Endothelial cell of umbilical vein (primary cell): ENCODE measurements at regions not wholly inside any gene's neighbourhood (a gene's known extent, or its start where the extent isn't known, plus 50 kb on each side); places are given as distances from the start of the nearest gene placed in this dataset.

Experiments used
- POLR2A ChIP-seq: IDR thresholded peaks from 2 replicates; pipeline ENCODE4 v1.6.1; 2012; ENCODE audit warnings: low read depth, mild to moderate bottlenecking, control low read depth, low read length
- POLR2AphosphoS5 ChIP-seq: IDR thresholded peaks from 2 replicates; pipeline ENCODE4 v1.6.1; 2012; ENCODE audit warnings: low read depth, mild to moderate bottlenecking, control low read depth, low read length, moderate library complexity; ENCODE audit not compliant: insufficient read depth
- TF ChIP-seq, protein P1 (sequence below), 2 donors: IDR thresholded peaks; 1 replicate in 1 of 2; 2 replicates in 1 of 2; pipeline ENCODE4 v1.5.1; 2011; ENCODE audit warnings: low read length in 2 of 2, mild to moderate bottlenecking in 2 of 2, moderate library complexity in 2 of 2, control low read depth in 1 of 2, inconsistent platforms in 1 of 2, low read depth in 1 of 2; ENCODE audit not compliant: insufficient read depth in 1 of 2; ENCODE audit errors: extremely low read depth in 1 of 2

DNA sequence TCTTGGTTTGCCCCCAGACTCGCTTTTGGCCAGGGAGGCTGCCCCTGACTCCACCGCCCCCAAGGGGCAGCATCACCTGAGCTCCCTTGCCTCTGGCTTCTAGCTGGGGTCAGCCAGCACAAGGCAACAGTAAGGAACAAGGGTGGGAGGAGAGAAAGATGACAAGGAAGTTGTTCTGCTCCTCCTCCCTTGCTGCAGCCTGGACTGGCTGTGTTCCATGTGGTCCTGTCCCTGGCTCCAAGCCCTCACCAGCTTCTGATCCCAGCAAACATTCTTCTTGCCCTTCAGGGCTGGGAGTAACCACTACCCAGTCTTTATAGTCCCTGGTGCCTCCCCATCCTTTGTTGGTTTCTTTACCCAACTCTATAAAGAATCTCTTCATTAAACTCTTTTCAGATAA lies 100.3 kb upstream of the SPIN1 start:
- TF ChIP-seq, protein P1, sequence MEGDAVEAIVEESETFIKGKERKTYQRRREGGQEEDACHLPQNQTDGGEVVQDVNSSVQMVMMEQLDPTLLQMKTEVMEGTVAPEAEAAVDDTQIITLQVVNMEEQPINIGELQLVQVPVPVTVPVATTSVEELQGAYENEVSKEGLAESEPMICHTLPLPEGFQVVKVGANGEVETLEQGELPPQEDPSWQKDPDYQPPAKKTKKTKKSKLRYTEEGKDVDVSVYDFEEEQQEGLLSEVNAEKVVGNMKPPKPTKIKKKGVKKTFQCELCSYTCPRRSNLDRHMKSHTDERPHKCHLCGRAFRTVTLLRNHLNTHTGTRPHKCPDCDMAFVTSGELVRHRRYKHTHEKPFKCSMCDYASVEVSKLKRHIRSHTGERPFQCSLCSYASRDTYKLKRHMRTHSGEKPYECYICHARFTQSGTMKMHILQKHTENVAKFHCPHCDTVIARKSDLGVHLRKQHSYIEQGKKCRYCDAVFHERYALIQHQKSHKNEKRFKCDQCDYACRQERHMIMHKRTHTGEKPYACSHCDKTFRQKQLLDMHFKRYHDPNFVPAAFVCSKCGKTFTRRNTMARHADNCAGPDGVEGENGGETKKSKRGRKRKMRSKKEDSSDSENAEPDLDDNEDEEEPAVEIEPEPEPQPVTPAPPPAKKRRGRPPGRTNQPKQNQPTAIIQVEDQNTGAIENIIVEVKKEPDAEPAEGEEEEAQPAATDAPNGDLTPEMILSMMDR (IDR thresholded peaks at IDR 0.05; ENCODE audit: extremely low read depth in 1 of 2, insufficient read depth in 1 of 2, low read depth in 1 of 2, low read length in 2 of 2), result no peak
- TF ChIP-seq POLR2A (no peak), POLR2AphosphoS5 (no peak)
